H1 (cell line): ENCODE measurements at regions not wholly inside any gene's neighbourhood (a gene's known extent, or its start where the extent isn't known, plus 50 kb on each side); places are given as distances from the start of the nearest gene placed in this dataset.

Source experiments
- BRCA1 ChIP-seq: IDR thresholded peaks from 2 replicates; pipeline ENCODE4 v1.6.1; 2012; ENCODE audit warnings: low read depth, low read length, improper control_type of control experiment
- CTCF ChIP-seq, 3 experiments: IDR thresholded peaks; 1 replicate in 2 of 3; 2 replicates in 1 of 3; pipeline versions ENCODE4 v1.5.1 to v1.6.1; 2011; ENCODE audit warnings: low read length in 3 of 3, mild to moderate bottlenecking in 3 of 3, inconsistent platforms in 2 of 3, low read depth in 1 of 3, moderate library complexity in 1 of 3; ENCODE audit not compliant: insufficient read depth in 1 of 3; ENCODE audit errors: control extremely low read depth in 1 of 3
- PHF8 ChIP-seq: fragments of 200-600 bp; sonication (generic); conservative IDR thresholded peaks from 2 replicates; pipeline ENCODE4 v1.7.1; 2012; ENCODE audit warnings: low read depth, mild to moderate bottlenecking, inconsistent platforms, low read length, moderate library complexity
- TCF12 ChIP-seq: IDR thresholded peaks from 2 replicates; pipeline ENCODE4 v1.6.1; 2011; ENCODE audit warnings: low read depth, mild to moderate bottlenecking, low read length
- YY1 ChIP-seq: IDR thresholded peaks from 2 replicates; pipeline ENCODE4 v1.6.1; 2011; ENCODE audit warnings: low read depth, mild to moderate bottlenecking, low read length

- TF ChIP-seq YY1 (no peak), PHF8 (no peak), CTCF (IDR thresholded peaks at IDR 0.05; ENCODE audit: control extremely low read depth in 1 of 3, insufficient read depth in 1 of 3, low read depth in 1 of 3, low read length in 3 of 3) (no peak), TCF12 (no peak), BRCA1 (no peak)
These were observed 426.8 kb upstream of the CLINT1 start for GRCh38 chr5:158285698-158286097.
